AG08396 (cell line): ENCODE measurements at regions not wholly inside any gene's neighbourhood (a gene's known extent, or its start where the extent isn't known, plus 50 kb on each side); places are given as distances from the start of the nearest gene placed in this dataset.

Experiments
- DNase-seq: peaks from one replicate; pipeline ENCODE4 v3.0.0; 2012; ENCODE audit warnings: low spot score, mixed read lengths

- DNase-seq, result no peak
These were observed 186.0 kb upstream of the FRMPD4 start for GRCh38 chrX:11952176-11952720.

- DNase-seq, result peak; percentile 36
These were observed 184.7 kb upstream of the FRMPD4 start for GRCh38 chrX:11953615-11954014.

GRCh38 chrX:11954176-11954575 lies 184.1 kb upstream of the FRMPD4 start:
- no peak for DNase-seq

GRCh38 chrX:11960031-11960430 lies 178.2 kb upstream of the FRMPD4 start:
- no peak for DNase-seq

- no peak for DNase-seq
These were observed 172.8 kb upstream of the FRMPD4 start for GRCh38 chrX:11965436-11965835.

- DNase-seq, result no peak
These were observed 170.0 kb upstream of the FRMPD4 start for GRCh38 chrX:11967986-11968869.

GRCh38 chrX:11968991-11969390 lies 169.3 kb upstream of the FRMPD4 start:
- no peak for DNase-seq

GRCh38 chrX:11970578-11971359 lies 167.5 kb upstream of the FRMPD4 start:
- DNase-seq, result no peak

GRCh38 chrX:11976663-11977062 lies 161.6 kb upstream of the FRMPD4 start:
- DNase-seq, result no peak

- no peak for DNase-seq
These were observed 146.0 kb upstream of the FRMPD4 start for GRCh38 chrX:11992271-11992670.

GRCh38 chrX:11995146-11995545 lies 143.1 kb upstream of the FRMPD4 start:
- no peak for DNase-seq

GRCh38 chrX:11996810-11997209 lies 141.5 kb upstream of the FRMPD4 start:
- DNase-seq, result no peak

- DNase-seq, result no peak
These were observed 139.3 kb upstream of the FRMPD4 start for GRCh38 chrX:11998944-11999343.

GRCh38 chrX:12002876-12003275 lies 135.4 kb upstream of the FRMPD4 start:
- DNase-seq, result peak; percentile 8

- peak; percentile 47 for DNase-seq
These were observed 130.4 kb upstream of the FRMPD4 start for GRCh38 chrX:12007881-12008280.

- DNase-seq, result no peak
These were observed 127.8 kb upstream of the FRMPD4 start for GRCh38 chrX:12010436-12010835.

- peak; percentile 23 for DNase-seq
These were observed 127.2 kb upstream of the FRMPD4 start for GRCh38 chrX:12011075-12011474.

- DNase-seq, result peak; percentile 16
These were observed 125.1 kb upstream of the FRMPD4 start for GRCh38 chrX:12013211-12013618.

GRCh38 chrX:12021698-12022097 lies 116.6 kb upstream of the FRMPD4 start:
- DNase-seq, result no peak

GRCh38 chrX:12026481-12026880 lies 111.8 kb upstream of the FRMPD4 start:
- no peak for DNase-seq

- DNase-seq, result no peak
These were observed 106.2 kb upstream of the FRMPD4 start for GRCh38 chrX:12032082-12032481.

- DNase-seq, result no peak
These were observed 103.5 kb upstream of the FRMPD4 start for GRCh38 chrX:12034741-12035140.

- no peak for DNase-seq
These were observed 95.7 kb upstream of the FRMPD4 start for GRCh38 chrX:12042615-12043014.
